ENCODE measurements at regions not wholly inside any gene's neighbourhood (a gene's known extent, or its start where the extent isn't known, plus 50 kb on each side); places are given as distances from the start of the nearest gene placed in this dataset.

DNA sequence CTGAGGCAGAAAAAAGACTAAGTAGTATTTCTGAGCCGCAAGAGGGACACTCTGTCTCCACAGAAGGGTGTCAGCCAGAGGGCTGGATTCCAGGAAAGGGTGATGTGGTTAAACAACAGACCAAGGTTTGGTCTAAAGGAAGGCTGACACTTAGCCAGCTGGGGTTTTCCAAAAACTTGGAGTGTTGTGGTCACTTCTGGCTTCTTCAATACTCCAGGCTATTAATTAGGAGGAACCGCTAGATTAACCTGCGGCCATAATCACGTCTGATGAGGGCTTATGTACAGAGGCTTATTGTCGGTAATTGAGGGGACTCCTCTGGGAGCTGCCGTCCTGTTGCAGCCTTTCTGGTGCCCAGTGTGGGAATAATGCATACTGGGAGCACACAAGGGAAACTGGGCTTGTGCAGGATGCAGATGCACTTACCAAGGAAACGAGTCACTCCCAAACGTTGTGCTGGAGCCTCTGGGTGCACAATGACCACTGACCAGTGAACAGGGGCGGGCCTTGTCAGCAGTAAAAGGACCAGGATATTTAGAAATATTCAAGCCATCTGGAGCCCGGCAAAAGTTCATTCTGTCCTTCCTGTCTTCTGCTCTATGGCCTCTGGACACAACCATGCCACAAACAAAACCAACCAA, 70.2 kb upstream of the TUT7 start:
- DNase-seq (ENCODE audit: low spot score), result no peak
- TF ChIP-seq, protein P1, sequence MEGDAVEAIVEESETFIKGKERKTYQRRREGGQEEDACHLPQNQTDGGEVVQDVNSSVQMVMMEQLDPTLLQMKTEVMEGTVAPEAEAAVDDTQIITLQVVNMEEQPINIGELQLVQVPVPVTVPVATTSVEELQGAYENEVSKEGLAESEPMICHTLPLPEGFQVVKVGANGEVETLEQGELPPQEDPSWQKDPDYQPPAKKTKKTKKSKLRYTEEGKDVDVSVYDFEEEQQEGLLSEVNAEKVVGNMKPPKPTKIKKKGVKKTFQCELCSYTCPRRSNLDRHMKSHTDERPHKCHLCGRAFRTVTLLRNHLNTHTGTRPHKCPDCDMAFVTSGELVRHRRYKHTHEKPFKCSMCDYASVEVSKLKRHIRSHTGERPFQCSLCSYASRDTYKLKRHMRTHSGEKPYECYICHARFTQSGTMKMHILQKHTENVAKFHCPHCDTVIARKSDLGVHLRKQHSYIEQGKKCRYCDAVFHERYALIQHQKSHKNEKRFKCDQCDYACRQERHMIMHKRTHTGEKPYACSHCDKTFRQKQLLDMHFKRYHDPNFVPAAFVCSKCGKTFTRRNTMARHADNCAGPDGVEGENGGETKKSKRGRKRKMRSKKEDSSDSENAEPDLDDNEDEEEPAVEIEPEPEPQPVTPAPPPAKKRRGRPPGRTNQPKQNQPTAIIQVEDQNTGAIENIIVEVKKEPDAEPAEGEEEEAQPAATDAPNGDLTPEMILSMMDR (IDR thresholded peaks at IDR 0.05; ENCODE audit: borderline replicate concordance, control extremely low read depth, extremely low read depth, insufficient read depth, missing control alignments), result no peak
- in situ Hi-C loops (cut with MboI; ENCODE audit: low sequenced_read_pairs, unreplicated experiment), result no loop called here

- peak; percentile 30 for DNase-seq (ENCODE audit: low spot score)
- in situ Hi-C loops (cut with MboI; ENCODE audit: low sequenced_read_pairs, unreplicated experiment), result no loop called here
Observed at GRCh38 chr9:86413971-86414880, 60.0 kb upstream of the TUT7 start.

DNA sequence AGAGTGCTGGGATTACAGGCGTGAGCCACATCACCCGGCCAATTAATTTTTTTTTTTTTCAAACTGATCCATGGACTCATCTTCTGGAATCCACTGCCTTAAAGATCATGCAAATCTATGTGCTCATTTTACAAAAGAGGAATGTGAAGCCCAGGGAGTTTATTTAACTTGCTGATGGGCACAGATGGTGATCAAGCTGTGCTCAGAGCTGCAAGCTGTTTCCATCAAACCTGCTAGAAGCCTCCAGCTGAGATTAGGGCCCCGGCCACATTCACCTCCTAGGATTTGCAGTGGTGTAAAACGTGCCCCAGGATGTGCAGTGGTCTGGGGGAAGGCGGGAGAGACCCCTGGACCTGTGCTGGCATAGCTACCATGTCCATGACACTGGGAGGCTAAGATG, 56.1 kb upstream of the TUT7 start:
- TF ChIP-seq, protein P1 (IDR thresholded peaks at IDR 0.05; ENCODE audit: borderline replicate concordance, control extremely low read depth, extremely low read depth, insufficient read depth, missing control alignments), result no peak

More at GRCh38 chr9:86413971-86414880, 60.0 kb upstream of the TUT7 start:
- TF ChIP-seq, protein P1 (IDR thresholded peaks at IDR 0.05; ENCODE audit: borderline replicate concordance, control extremely low read depth, extremely low read depth, insufficient read depth, missing control alignments), result peak; percentile 29

DNA sequence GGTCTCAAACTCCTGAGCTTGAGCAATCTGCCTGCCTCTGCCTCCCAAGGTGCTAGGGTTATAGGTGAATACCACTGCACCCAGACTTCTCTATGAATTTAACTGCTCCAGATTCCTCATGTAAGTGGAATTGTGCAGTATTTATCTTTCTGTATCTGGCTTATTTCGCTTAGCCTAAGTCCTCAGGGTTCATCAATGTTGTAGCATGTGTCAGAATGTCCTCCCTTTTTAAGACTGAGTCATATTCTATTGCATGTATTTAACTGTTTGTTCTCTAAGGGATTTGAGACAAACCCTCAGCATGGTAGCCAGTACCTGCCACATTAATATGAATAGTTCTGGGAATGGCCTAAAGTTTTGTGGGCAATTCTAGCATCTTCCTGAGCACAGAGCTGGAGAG, 53.9 kb upstream of the TUT7 start:
- DNase-seq (ENCODE audit: low spot score), result no peak
- in situ Hi-C loops (cut with MboI; ENCODE audit: low sequenced_read_pairs, unreplicated experiment), result no loop called here
- TF ChIP-seq, protein P1 (IDR thresholded peaks at IDR 0.05; ENCODE audit: borderline replicate concordance, control extremely low read depth, extremely low read depth, insufficient read depth, missing control alignments), result no peak

More for the DNA sequence above, 56.1 kb upstream of the TUT7 start:
- in situ Hi-C loops (cut with MboI; ENCODE audit: low sequenced_read_pairs, unreplicated experiment), result no loop called here
- DNase-seq (ENCODE audit: low spot score), result no peak

DNA sequence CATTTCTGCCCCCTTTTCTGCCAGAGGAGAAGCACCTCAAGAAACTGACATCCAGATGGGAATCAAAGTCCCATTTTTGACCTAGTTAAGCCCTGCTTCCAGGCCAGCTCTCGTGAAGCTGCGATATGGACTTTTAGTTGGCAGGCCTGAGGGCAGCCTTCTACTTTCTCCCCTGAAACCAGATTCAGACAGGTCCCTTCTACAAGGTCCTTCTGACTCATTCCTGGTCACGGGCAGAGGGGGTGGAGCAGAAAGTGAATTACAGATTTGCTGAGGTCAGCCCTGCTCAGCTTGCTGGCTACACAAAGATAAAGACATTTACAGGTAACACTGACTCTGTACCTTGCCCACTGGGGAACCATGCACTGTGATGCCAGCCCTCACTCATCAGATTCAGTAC, 52.8 kb upstream of the TUT7 start:
- in situ Hi-C loops (cut with MboI; ENCODE audit: low sequenced_read_pairs, unreplicated experiment), result no loop called here
- TF ChIP-seq, protein P1 (IDR thresholded peaks at IDR 0.05; ENCODE audit: borderline replicate concordance, control extremely low read depth, extremely low read depth, insufficient read depth, missing control alignments), result no peak
- DNase-seq (ENCODE audit: low spot score), result no peak

GRCh38 chr9:86406366-86406765, 52.2 kb upstream of the TUT7 start:
- in situ Hi-C loops (cut with MboI; ENCODE audit: low sequenced_read_pairs, unreplicated experiment), result no loop called here
- TF ChIP-seq, protein P1 (IDR thresholded peaks at IDR 0.05; ENCODE audit: borderline replicate concordance, control extremely low read depth, extremely low read depth, insufficient read depth, missing control alignments), result no peak
- DNase-seq (ENCODE audit: low spot score), result no peak

Data from GM13976 (cell line).